Trophoblast cell (in vitro differentiated cells and primary cell): ENCODE measurements at regions not wholly inside any gene's neighbourhood (a gene's known extent, or its start where the extent isn't known, plus 50 kb on each side); places are given as distances from the start of the nearest gene placed in this dataset.

Source experiments
- DNase-seq, 2 donors: peaks; one replicate each; pipeline ENCODE4 v3.0.0-alpha.2; 2016
- H2AFZ ChIP-seq: 2 replicates; pipeline ENCODE4 v1.6.1; 2013; ENCODE audit warnings: low read length, moderate library complexity, mild to moderate bottlenecking; ENCODE audit not compliant: insufficient read depth, poor library complexity
- H2AK5ac ChIP-seq: 2 replicates; pipeline ENCODE4 v1.6.1; 2013; ENCODE audit warnings: mild to moderate bottlenecking, low read length
- H2BK120ac ChIP-seq: 2 replicates; pipeline ENCODE4 v1.6.1; 2013; ENCODE audit warnings: low read length, mild to moderate bottlenecking, moderate library complexity; ENCODE audit not compliant: insufficient read depth, poor library complexity
- H2BK12ac ChIP-seq: 2 replicates; pipeline ENCODE4 v1.6.1; 2013; ENCODE audit warnings: mild to moderate bottlenecking, low read length, moderate library complexity
- H2BK5ac ChIP-seq: 2 replicates; pipeline ENCODE4 v1.6.1; 2013; ENCODE audit warnings: low read length, low read depth, moderate library complexity, mild to moderate bottlenecking; ENCODE audit not compliant: poor library complexity
- H3K14ac ChIP-seq: 2 replicates; pipeline ENCODE4 v1.6.1; 2013; ENCODE audit warnings: mild to moderate bottlenecking, low read length
- H3K18ac ChIP-seq: 2 replicates; pipeline ENCODE4 v1.6.1; 2013; ENCODE audit warnings: mild to moderate bottlenecking, low read length
- H3K23ac ChIP-seq: 2 replicates; pipeline ENCODE4 v1.6.1; 2013; ENCODE audit warnings: low read length
- H3K27ac ChIP-seq: 2 replicates; pipeline ENCODE4 v1.5.1; 2013; ENCODE audit warnings: low read depth, mild to moderate bottlenecking, inconsistent platforms, low read length, moderate library complexity
- H3K27me3 ChIP-seq: 2 replicates; pipeline ENCODE4 v1.6.1; 2013; ENCODE audit warnings: inconsistent platforms, mild to moderate bottlenecking, low read length, moderate library complexity; ENCODE audit not compliant: insufficient read depth
- H3K36me3 ChIP-seq, 2 experiments: 1 replicate in 1 of 2; 2 replicates in 1 of 2; pipeline ENCODE4 v1.6.1; 2013; ENCODE audit warnings: low read length in 2 of 2, mild to moderate bottlenecking in 2 of 2, moderate library complexity in 1 of 2; ENCODE audit not compliant: insufficient read depth in 2 of 2, control insufficient read depth in 1 of 2
- H3K4ac ChIP-seq: 2 replicates; pipeline ENCODE4 v1.6.1; 2013; ENCODE audit warnings: low read depth, mild to moderate bottlenecking, low read length, moderate library complexity
- H3K4me1 ChIP-seq, 2 experiments: 1 replicate in 1 of 2; 2 replicates in 1 of 2; pipeline ENCODE4 v1.6.1; 2013; ENCODE audit warnings: low read length in 2 of 2, mild to moderate bottlenecking in 2 of 2, moderate library complexity in 1 of 2; ENCODE audit not compliant: insufficient read depth in 2 of 2, control insufficient read depth in 1 of 2
- H3K4me2 ChIP-seq: 2 replicates; pipeline ENCODE4 v1.6.1; 2013; ENCODE audit warnings: inconsistent platforms, mild to moderate bottlenecking, low read length, moderate library complexity
- H3K4me3 ChIP-seq: 2 replicates; pipeline ENCODE4 v1.5.1; 2013; ENCODE audit warnings: mild to moderate bottlenecking, low read depth, low read length, inconsistent platforms
- H3K79me1 ChIP-seq: one replicate; pipeline ENCODE4 v1.6.1; 2013; ENCODE audit warnings: low read length
- H3K79me2 ChIP-seq: 2 replicates; pipeline ENCODE4 v1.6.1; 2013; ENCODE audit warnings: low read length, mild to moderate bottlenecking; ENCODE audit not compliant: control insufficient read depth, insufficient read depth, poor library complexity
- H3K9ac ChIP-seq: 2 replicates; pipeline ENCODE4 v1.6.1; 2013; ENCODE audit warnings: mild to moderate bottlenecking, low read length
- H3K9me3 ChIP-seq: 2 replicates; pipeline ENCODE4 v1.6.1; 2013; ENCODE audit warnings: low read depth, mild to moderate bottlenecking, control low read depth, inconsistent platforms, low read length; ENCODE audit not compliant: insufficient read depth
- H4K12ac ChIP-seq: 2 replicates; pipeline ENCODE4 v1.6.1; 2013; ENCODE audit warnings: low read depth, mild to moderate bottlenecking, low read length, moderate library complexity
- H4K8ac ChIP-seq: 2 replicates; pipeline ENCODE4 v1.6.1; 2013; ENCODE audit warnings: low read depth, mild to moderate bottlenecking, low read length, moderate library complexity
- H4K91ac ChIP-seq: one replicate; pipeline ENCODE4 v1.6.1; 2013; ENCODE audit warnings: low read depth, mild to moderate bottlenecking, low read length, moderate library complexity
- WGBS: extraction: QIAGEN DNeasy Blood & Tissue Kit; methylation state at CpG from one replicate; pipeline ENCODE4 v1.1.7; 2013; ENCODE audit warnings: missing lambda C conversion rate; ENCODE audit not compliant: insufficient read length, insufficient coverage; ENCODE audit errors: extremely low coverage; 5-methylcytosine and 5-hydroxymethylcytosine counted together

GRCh38 chr11:127491589-127491988 is 491.0 kb upstream of the KIRREL3 start:
- no CpG with 5 or more reads among the region's 2 CpGs for WGBS
- Histone ChIP-seq H4K12ac (no peak overlapping the region), H2AFZ (no peak overlapping the region), H3K9ac (no peak overlapping the region), H3K79me1 (no peaks in the 10 kb centered on the region), H2BK12ac (no peak overlapping the region), H4K91ac (no peak overlapping the region), H3K79me2 (no peaks in the 10 kb centered on the region), H3K4me1 (no peaks in the 10 kb centered on the region), H2BK120ac (no peak overlapping the region), H2AK5ac (no peak overlapping the region), H2BK5ac (no peak overlapping the region), H3K4me2 (no peak overlapping the region), H3K23ac (no peak overlapping the region), H3K4me3 (no peak overlapping the region), H3K36me3 (no peaks in the 10 kb centered on the region), H3K27ac (no peak overlapping the region), H3K4ac (no peak overlapping the region), H3K9me3 (peaks cover 2% of the 10 kb centered on the region), H3K18ac (no peak overlapping the region), H4K8ac (no peak overlapping the region), H3K27me3 (no peaks in the 10 kb centered on the region), H3K14ac (no peak overlapping the region)
- DNase-seq, result no peak

GRCh38 chr11:127490896-127491295 is 490.3 kb upstream of the KIRREL3 start:
- Histone ChIP-seq H4K91ac (no peak overlapping the region), H2BK12ac (no peak overlapping the region), H3K27me3 (no peaks in the 10 kb centered on the region), H3K79me1 (no peaks in the 10 kb centered on the region), H3K4ac (no peak overlapping the region), H2AFZ (no peak overlapping the region), H3K9ac (no peak overlapping the region), H2AK5ac (no peak overlapping the region), H3K18ac (no peak overlapping the region), H3K23ac (no peak overlapping the region), H4K12ac (no peak overlapping the region), H3K4me1 (no peaks in the 10 kb centered on the region), H3K9me3 (peaks cover 2% of the 10 kb centered on the region), H3K4me3 (no peak overlapping the region), H2BK120ac (no peak overlapping the region), H4K8ac (no peak overlapping the region), H3K4me2 (no peak overlapping the region), H2BK5ac (no peak overlapping the region), H3K79me2 (no peaks in the 10 kb centered on the region), H3K27ac (no peak overlapping the region), H3K14ac (no peak overlapping the region), H3K36me3 (no peaks in the 10 kb centered on the region)
- no peak for DNase-seq
- no CpG with 5 or more reads among the region's 2 CpGs for WGBS

- no peak overlapping the region for H4K91ac ChIP-seq
Measured at GRCh38 chr11:127485541-127485940, 485.0 kb upstream of the KIRREL3 start.

GRCh38 chr11:127481391-127481790 is 480.8 kb upstream of the KIRREL3 start:
- Histone ChIP-seq H4K12ac (no peak overlapping the region), H4K8ac (no peak overlapping the region), H3K9me3 (no peaks in the 10 kb centered on the region), H2BK12ac (no peak overlapping the region), H3K9ac (no peak overlapping the region), H3K23ac (no peak overlapping the region), H3K79me2 (no peaks in the 10 kb centered on the region), H3K18ac (no peak overlapping the region), H3K36me3 (no peaks in the 10 kb centered on the region), H2BK120ac (no peak overlapping the region), H2BK5ac (no peak overlapping the region), H2AFZ (no peak overlapping the region), H3K79me1 (no peaks in the 10 kb centered on the region), H4K91ac (no peak overlapping the region), H3K27me3 (no peaks in the 10 kb centered on the region), H3K27ac (no peak overlapping the region), H3K4me1 (no peaks in the 10 kb centered on the region), H3K4me3 (no peak overlapping the region), H3K14ac (no peak overlapping the region), H2AK5ac (no peak overlapping the region), H3K4ac (no peak overlapping the region), H3K4me2 (no peak overlapping the region)
- DNase-seq, result no peak
- WGBS, result no CpG with 5 or more reads among the region's 1 CpG

More at GRCh38 chr11:127485541-127485940, 485.0 kb upstream of the KIRREL3 start:
- Histone ChIP-seq H3K79me2 (no peaks in the 10 kb centered on the region), H3K9me3 (no peaks in the 10 kb centered on the region), H2BK120ac (no peak overlapping the region), H3K18ac (no peak overlapping the region), H3K27me3 (no peaks in the 10 kb centered on the region), H3K14ac (no peak overlapping the region), H3K36me3 (no peaks in the 10 kb centered on the region), H2AK5ac (no peak overlapping the region), H2BK12ac (no peak overlapping the region), H3K4me2 (no peak overlapping the region), H3K79me1 (no peaks in the 10 kb centered on the region), H3K27ac (no peak overlapping the region), H3K23ac (no peak overlapping the region), H2BK5ac (no peak overlapping the region), H3K9ac (no peak overlapping the region), H3K4me1 (no peaks in the 10 kb centered on the region), H4K12ac (no peak overlapping the region), H2AFZ (no peak overlapping the region), H3K4me3 (no peak overlapping the region), H3K4ac (no peak overlapping the region), H4K8ac (no peak overlapping the region)
- DNase-seq, result peak in 1 of 2 donors; percentile 24
- WGBS, result no CpG with 5 or more reads among the region's 2 CpGs
